Epithelial cell of proximal tubule (primary cell): ENCODE measurements at regions not wholly inside any gene's neighbourhood (a gene's known extent, or its start where the extent isn't known, plus 50 kb on each side); places are given as distances from the start of the nearest gene placed in this dataset.

Experiments used
- DNase-seq: peaks from one replicate; pipeline ENCODE4 v3.0.0-alpha.2; 2011; ENCODE audit warnings: low read depth
- H3K4me3 ChIP-seq: 2 replicates; pipeline ENCODE4 v1.5.1; 2011; ENCODE audit warnings: low read depth, mild to moderate bottlenecking, low read length
- CTCF ChIP-seq: conservative IDR thresholded peaks from 2 replicates; pipeline ENCODE4 v1.5.1; 2012; ENCODE audit warnings: low read depth, mild to moderate bottlenecking, low read length

- TF ChIP-seq CTCF = no peak
- H3K4me3 ChIP-seq = no peak overlapping the region
- no peak for DNase-seq
Measured at GRCh38 chr19:29420065-29420464, 105.7 kb upstream of the VSTM2B start.

- H3K4me3 ChIP-seq = no peak overlapping the region
- no peak for TF ChIP-seq CTCF
- no peak for DNase-seq
Measured at GRCh38 chr19:29420482-29421195, 105.2 kb upstream of the VSTM2B start.

GRCh38 chr19:29421196-29421545 lies 104.6 kb upstream of the VSTM2B start:
- no peak for TF ChIP-seq CTCF
- no peak for DNase-seq
- no peak overlapping the region for H3K4me3 ChIP-seq

GRCh38 chr19:29422047-29422446 lies 103.7 kb upstream of the VSTM2B start:
- TF ChIP-seq CTCF = no peak
- no peak overlapping the region for H3K4me3 ChIP-seq
- DNase-seq = no peak

GRCh38 chr19:29422486-29423085 lies 103.2 kb upstream of the VSTM2B start:
- no peak overlapping the region for H3K4me3 ChIP-seq
- no peak for TF ChIP-seq CTCF
- DNase-seq = no peak

- H3K4me3 ChIP-seq = no peak overlapping the region
- no peak for TF ChIP-seq CTCF
- DNase-seq = no peak
Measured at GRCh38 chr19:29428071-29428470, 97.7 kb upstream of the VSTM2B start.

- DNase-seq = no peak
- TF ChIP-seq CTCF = no peak
- H3K4me3 ChIP-seq = no peak overlapping the region
Measured at GRCh38 chr19:29429021-29429420, 96.8 kb upstream of the VSTM2B start.
